ENCODE measurements at regions not wholly inside any gene's neighbourhood (a gene's known extent, or its start where the extent isn't known, plus 50 kb on each side); places are given as distances from the start of the nearest gene placed in this dataset.

GRCh38 chr12:112568641-112569040, 149.9 kb downstream of the PTPN11 start:
- Histone ChIP-seq H3K27me3 (ENCODE audit: insufficient read depth, low read length) (no peaks in the 10 kb centered on the region; the same call in 1 of the 2 replicates), H3K4me2 (ENCODE audit: low read length) (no peak overlapping the region), H2AFZ (ENCODE audit: low read depth, low read length, poor library complexity, severe bottlenecking) (no peak overlapping the region), H4K20me1 (ENCODE audit: insufficient read depth) (no peaks in the 10 kb centered on the region), H3K4me1 (ENCODE audit: control insufficient read depth in 1 of 2, insufficient read depth in 2 of 2, low read length in 2 of 2) (no peaks in the 10 kb centered on the region), H3K79me2 (ENCODE audit: insufficient read depth, low read length) (no peaks in the 10 kb centered on the region), H3K36me3 (ENCODE audit: control insufficient read depth in 1 of 2, insufficient read depth in 2 of 2, low read length in 2 of 2) (no peaks in the 10 kb centered on the region), H3K9me2 (ENCODE audit: insufficient read depth) (no peaks in the 10 kb centered on the region), H3K4me3 (replicated peaks in 1 of 2; ENCODE audit: low read depth in 1 of 2, low read length in 2 of 2) (no peak overlapping the region), H3K27ac (ENCODE audit: low read depth, low read length) (no peak overlapping the region), H3K9me3 (ENCODE audit: control insufficient read depth in 1 of 2, insufficient read depth in 1 of 2, low read depth in 1 of 2, low read length in 2 of 2) (no peaks in the 10 kb centered on the region), H3K9ac (ENCODE audit: low read length) (no peak overlapping the region)
- ChIA-PET CTCF (no interaction called here), POLR2A (no interaction called here), RAD21 (ENCODE audit: low non-redundant PET in 1 of 2, low total read pairs in 2 of 2, uncharacterized antibody in 2 of 2, unreplicated experiment in 2 of 2) (no interaction called here)
- TF ChIP-seq SP1 (IDR thresholded peaks at IDR 0.05; ENCODE audit: low read depth) (no peak), MAX (IDR thresholded peaks at IDR 0.05) (no peak), REST (IDR thresholded peaks at IDR 0.05; ENCODE audit: low read depth) (no peak), CBX3 (IDR thresholded peaks at IDR 0.05; ENCODE audit: low read depth) (no peak), ATF3 (IDR thresholded peaks at IDR 0.05) (no peak), CTCF (IDR thresholded peaks at IDR 0.05 in 2 of 3, conservative IDR thresholded peaks at IDR 0.05 in 1 of 3; ENCODE audit: borderline replicate concordance in 1 of 3, insufficient read depth in 1 of 3, low read depth in 2 of 3, low read length in 2 of 3) (no peak)
- intact Hi-C loops (cut with micrococcal nuclease), result no loop called here
- no peak for ATAC-seq
- BruUV-seq (replicated peaks), result no TSS peak
- DNase-seq (ENCODE audit: low read depth, low spot score), result no peak
